PFSK-1 (cell line): ENCODE measurements at regions not wholly inside any gene's neighbourhood (a gene's known extent, or its start where the extent isn't known, plus 50 kb on each side); places are given as distances from the start of the nearest gene placed in this dataset.

Source experiments
- FOXP2 ChIP-seq: optimal IDR thresholded peaks from 2 replicates; pipeline ENCODE3; 2011; ENCODE audit warnings: borderline replicate concordance, control low read depth, inconsistent platforms; ENCODE audit not compliant: insufficient read depth; ENCODE audit errors: extremely low read length, extremely low read depth
- POLR2AphosphoS5 ChIP-seq: IDR thresholded peaks from 2 replicates; pipeline ENCODE4 v1.6.1; 2012; ENCODE audit warnings: low read depth, mild to moderate bottlenecking, control low read depth, low read length, moderate library complexity
- REST ChIP-seq, 2 experiments: IDR thresholded peaks; 2 replicates each; pipeline versions ENCODE4 v1.6.1 to v1.8.0; 2011 to 2012; ENCODE audit warnings: low read depth in 2 of 2, low read length in 2 of 2, control low read depth in 1 of 2, inconsistent platforms in 1 of 2, mild to moderate bottlenecking in 1 of 2, moderate library complexity in 1 of 2; ENCODE audit not compliant: insufficient read depth in 1 of 2
- SIN3A ChIP-seq: IDR thresholded peaks from 2 replicates; pipeline ENCODE4 v1.6.1; 2012; ENCODE audit warnings: mild to moderate bottlenecking, low read length, moderate library complexity, borderline replicate concordance; ENCODE audit not compliant: insufficient read depth
- TAF1 ChIP-seq: IDR thresholded peaks from 2 replicates; pipeline ENCODE4 v1.6.1; 2012; ENCODE audit warnings: low read length, control low read depth, borderline replicate concordance; ENCODE audit not compliant: insufficient read depth

DNA sequence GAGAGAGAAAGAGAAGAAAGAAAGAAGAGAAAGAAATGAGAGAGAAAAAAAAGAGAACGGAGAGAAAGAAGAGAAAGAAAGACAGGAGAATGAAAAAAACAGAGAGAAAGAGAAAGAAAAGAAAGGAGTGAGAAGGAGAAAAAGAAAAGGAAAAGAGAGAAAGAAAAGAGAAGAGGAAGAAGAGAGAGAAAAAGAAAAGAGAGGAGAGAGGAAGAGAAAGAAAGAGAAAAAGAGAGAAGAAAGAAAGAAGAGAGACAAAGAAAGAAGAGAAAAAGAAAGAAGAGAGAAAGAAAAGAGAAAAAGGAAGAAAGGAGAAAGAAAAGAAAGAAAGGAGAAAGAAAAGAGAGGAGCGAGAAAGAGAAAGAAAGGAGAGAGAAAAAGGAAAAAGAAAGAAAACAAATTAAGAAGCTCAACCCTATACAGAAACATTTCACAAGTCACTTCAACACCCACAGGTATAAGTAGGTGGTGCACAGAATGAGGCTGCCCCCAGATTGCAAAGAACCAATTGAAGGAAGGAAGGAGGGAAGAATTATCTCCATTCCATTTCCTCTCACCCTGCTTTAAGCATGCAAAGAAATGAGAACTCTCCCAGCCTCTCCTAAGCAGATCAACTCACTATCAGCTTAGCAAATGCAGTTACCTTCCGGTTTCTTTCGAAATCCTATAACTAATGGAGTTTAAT lies 98.8 kb upstream of the CACNA1A start:
- TF ChIP-seq POLR2AphosphoS5 (no peak), SIN3A (no peak), FOXP2 (no peak), TAF1 (no peak), REST (IDR thresholded peaks at IDR 0.05; ENCODE audit: insufficient read depth in 1 of 2, low read depth in 2 of 2, low read length in 2 of 2) (no peak)

DNA sequence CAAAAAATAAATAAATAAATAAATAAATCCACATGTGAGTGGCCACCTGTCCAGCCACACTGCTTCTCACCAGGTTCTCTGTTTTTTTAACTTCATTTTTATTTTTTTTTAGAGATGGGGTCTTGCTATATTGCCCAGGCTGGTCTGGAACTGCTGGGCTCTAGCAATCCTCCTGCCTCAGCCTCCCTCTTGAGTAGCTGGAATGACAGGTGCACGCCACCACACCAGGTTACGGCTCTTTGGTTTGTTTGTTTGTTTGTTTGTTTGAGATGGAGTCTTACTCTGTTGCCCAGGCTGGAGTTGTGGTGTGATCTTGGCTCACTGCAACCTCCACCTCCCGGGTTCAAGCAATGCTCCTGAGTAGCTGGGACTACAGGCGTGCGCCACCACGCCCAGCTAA lies 94.5 kb upstream of the CACNA1A start:
- TF ChIP-seq FOXP2: no peak

DNA sequence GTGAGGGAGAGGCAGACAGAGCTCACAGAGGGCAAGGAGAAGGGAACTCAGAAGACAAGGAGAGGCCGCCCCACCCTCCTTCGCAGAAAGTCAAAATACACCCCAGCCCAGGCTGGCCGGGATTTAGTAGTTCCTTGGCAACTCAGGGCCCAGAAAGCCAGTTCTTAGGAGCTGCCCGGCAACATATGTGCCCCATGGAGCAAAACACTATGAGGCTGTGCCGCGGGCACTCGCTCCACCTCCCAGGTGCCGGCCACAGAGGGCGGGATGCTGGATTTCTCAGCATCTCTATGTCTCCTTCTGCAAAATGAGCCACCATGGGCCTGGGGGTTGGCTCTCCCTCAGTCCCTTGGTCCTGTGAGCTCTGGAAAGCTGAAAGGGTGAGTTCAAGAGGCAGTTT lies 93.8 kb upstream of the CACNA1A start:
- TF ChIP-seq POLR2AphosphoS5 (no peak), FOXP2 (no peak), TAF1 (no peak), SIN3A (no peak), REST (IDR thresholded peaks at IDR 0.05; ENCODE audit: insufficient read depth in 1 of 2, low read depth in 2 of 2, low read length in 2 of 2) (no peak)

- TF ChIP-seq POLR2AphosphoS5: no peak
- TF ChIP-seq FOXP2: no peak
- TF ChIP-seq SIN3A: no peak
- TF ChIP-seq REST (IDR thresholded peaks at IDR 0.05; ENCODE audit: insufficient read depth in 1 of 2, low read depth in 2 of 2, low read length in 2 of 2): no peak
- TF ChIP-seq TAF1: no peak
Measured at GRCh38 chr19:13599681-13600080, 93.4 kb upstream of the CACNA1A start.

DNA sequence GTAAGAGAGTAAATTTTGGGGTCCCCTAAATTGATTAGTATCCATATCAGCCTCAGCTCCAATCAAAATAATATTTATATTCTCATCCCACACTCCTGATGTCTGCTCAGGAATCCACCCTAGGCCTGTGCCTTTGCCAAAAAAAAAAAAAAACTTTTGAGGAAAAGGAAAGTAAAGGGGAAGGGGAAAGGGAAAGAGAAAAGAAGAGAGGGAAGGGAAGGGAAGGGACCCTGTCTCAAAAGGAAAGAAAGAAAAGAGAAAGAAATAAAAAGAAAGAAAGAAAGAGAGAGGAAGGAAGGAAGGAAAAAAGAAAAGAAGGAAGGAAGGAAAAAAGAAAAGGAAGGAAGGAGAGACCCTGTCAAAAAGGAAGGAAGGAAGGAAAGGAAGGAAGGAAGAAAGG lies 91.8 kb upstream of the CACNA1A start:
- TF ChIP-seq TAF1 (no peak), FOXP2 (no peak), POLR2AphosphoS5 (no peak), REST (IDR thresholded peaks at IDR 0.05; ENCODE audit: insufficient read depth in 1 of 2, low read depth in 2 of 2, low read length in 2 of 2) (no peak), SIN3A (no peak)
